HCT116 (cell line): ENCODE measurements at regions not wholly inside any gene's neighbourhood (a gene's known extent, or its start where the extent isn't known, plus 50 kb on each side); places are given as distances from the start of the nearest gene placed in this dataset.
A peak's percentile ranks its signal among the peaks of the same experiment; 100 is the strongest.

Experiments used
- ATAC-seq: fragments of 200-7000 bp; cut with Tn5 transposase; 2 replicates; pipeline ENCODE4 v1.9.1; 2020; ENCODE audit warnings: mild to moderate bottlenecking, moderate library complexity
- BruUV-seq: library from RNA; stranded (reverse); fragments of 400-500 nt; replicated peaks from 2 replicates; lab custom pipeline; 2021; lab: Mats Ljungman, UMichigan
- CTCF ChIA-PET: fragments of 300-600 bp; sonication (Branson Sonifier 250); formaldehyde crosslinking; loops from one replicate; lab custom pipeline; 2021; ENCODE audit warnings: antibody characterized with exemption; lab: Charles Lee
- POLR2A ChIA-PET: fragments of 300-600, 350-600 bp; sonication (Branson Sonifier 250); formaldehyde crosslinking; loops from one replicate; lab custom pipeline; 2021; ENCODE audit warnings: antibody characterized with exemption; lab: Charles Lee
- RAD21 ChIA-PET, 2 experiments: fragments of 300-600 bp; sonication (Branson Sonifier 250); formaldehyde crosslinking; loops; one replicate each; lab custom pipeline; 2023; ENCODE audit warnings: low total read pairs in 2 of 2; ENCODE audit not compliant: uncharacterized antibody in 2 of 2, unreplicated experiment in 2 of 2, low non-redundant PET in 1 of 2; lab: Charles Lee
- DNase-seq: peaks from one replicate; pipeline ENCODE4 v3.0.0-alpha.2; 2010; ENCODE audit warnings: low read depth, low spot score
- H2AFZ ChIP-seq: fragments of 200-600 bp; shearing (Covaris generic), sonication (generic); 2 replicates; pipeline ENCODE4 v1.6.1; 2017; ENCODE audit warnings: low read depth, mixed run types, mixed read lengths, antibody characterized with exemption, low read length; ENCODE audit not compliant: poor library complexity, severe bottlenecking
- H3K27ac ChIP-seq: 2 replicates; pipeline ENCODE4 v1.5.1; 2012; ENCODE audit warnings: low read depth, low read length
- H3K27me3 ChIP-seq: fragments of 200-600 bp; sonication (generic); 2 replicates; pipeline ENCODE4 v1.6.1; 2016; ENCODE audit warnings: mixed run types, low read length, mixed read lengths; ENCODE audit not compliant: insufficient read depth
- H3K36me3 ChIP-seq, 2 experiments: fragments of 200-500 bp in 1 of 2; fragments of 200-600 bp in 1 of 2; sonication (Bioruptor generic) in 1 of 2; sonication (generic) in 1 of 2; 2 replicates each; pipeline versions ENCODE4 v1.5.1 to v1.6.1; 2014 to 2016; ENCODE audit warnings: low read length in 2 of 2, inconsistent platforms in 1 of 2, mixed read lengths in 1 of 2, mixed run types in 1 of 2; ENCODE audit not compliant: insufficient read depth in 2 of 2, control insufficient read depth in 1 of 2
- H3K4me1 ChIP-seq, 2 experiments: fragments of 200-600 bp in 1 of 2; sonication (generic) in 1 of 2; 2 replicates each; pipeline versions ENCODE4 v1.5.1 to v1.6.1; 2012 to 2017; ENCODE audit warnings: low read length in 2 of 2, inconsistent platforms in 1 of 2, mild to moderate bottlenecking in 1 of 2, mixed read lengths in 1 of 2, mixed run types in 1 of 2, moderate library complexity in 1 of 2; ENCODE audit not compliant: insufficient read depth in 2 of 2, control insufficient read depth in 1 of 2
- H3K4me2 ChIP-seq: fragments of 200-600 bp; sonication (generic); 2 replicates; pipeline ENCODE4 v1.6.1; 2017; ENCODE audit warnings: mixed run types, low read length, mixed read lengths
- H3K4me3 ChIP-seq, 2 experiments: fragments of 200-600 bp in 1 of 2; sonication (generic) in 1 of 2; replicated peaks in 1 of 2; 2 replicates each; pipeline ENCODE4 v1.5.1; 2011 to 2016; ENCODE audit warnings: low read length in 2 of 2, control low read depth in 1 of 2, low read depth in 1 of 2, mild to moderate bottlenecking in 1 of 2, mixed read lengths in 1 of 2, mixed run types in 1 of 2
- H3K79me2 ChIP-seq: fragments of 200-600 bp; sonication (generic); 2 replicates; pipeline ENCODE4 v1.6.1; 2017; ENCODE audit warnings: mild to moderate bottlenecking, mixed run types, low read length, moderate library complexity, mixed read lengths; ENCODE audit not compliant: insufficient read depth
- H3K9ac ChIP-seq: fragments of 200-600 bp; sonication (generic); 2 replicates; pipeline ENCODE4 v1.6.1; 2016; ENCODE audit warnings: low read length, mixed read lengths
- H3K9me2 ChIP-seq: fragments of 200-600 bp; sonication (generic), shearing (Covaris generic); 2 replicates; pipeline ENCODE4 v1.6.1; 2017; ENCODE audit warnings: mixed run types, mild to moderate bottlenecking, moderate library complexity; ENCODE audit not compliant: insufficient read depth
- H3K9me3 ChIP-seq, 2 experiments: fragments of 200-500 bp in 1 of 2; fragments of 200-600 bp in 1 of 2; sonication (Bioruptor generic) in 1 of 2; sonication (generic) in 1 of 2; 2 replicates each; pipeline ENCODE4 v1.6.1; 2014 to 2017; ENCODE audit warnings: low read length in 2 of 2, mixed read lengths in 2 of 2, inconsistent platforms in 1 of 2, low read depth in 1 of 2, mild to moderate bottlenecking in 1 of 2, mixed run types in 1 of 2, moderate library complexity in 1 of 2; ENCODE audit not compliant: control insufficient read depth in 1 of 2, insufficient read depth in 1 of 2
- H4K20me1 ChIP-seq: fragments of 200-600 bp; sonication (generic), shearing (Covaris generic); 2 replicates; pipeline ENCODE4 v1.6.1; 2017; ENCODE audit warnings: mixed run types, mild to moderate bottlenecking, moderate library complexity; ENCODE audit not compliant: insufficient read depth
- CEBPB ChIP-seq: IDR thresholded peaks from 2 replicates; pipeline ENCODE4 v1.6.1; 2012; ENCODE audit warnings: low read depth
- ELF1 ChIP-seq: IDR thresholded peaks from 2 replicates; pipeline ENCODE4 v1.6.1; 2012; ENCODE audit warnings: low read depth, borderline replicate concordance
- EZH2 ChIP-seq: fragments of 200-600 bp; sonication (generic); IDR thresholded peaks from 2 replicates; pipeline ENCODE4 v1.6.1; 2017; ENCODE audit warnings: antibody characterized with exemption, mixed run types
- EZH2phosphoT487 ChIP-seq: fragments of 200-600 bp; IDR thresholded peaks from 2 replicates; pipeline ENCODE4 v1.6.1; 2018; ENCODE audit warnings: antibody characterized with exemption, borderline replicate concordance
- RAD21 ChIP-seq: IDR thresholded peaks from 2 replicates; pipeline ENCODE4 v1.6.1; 2012; ENCODE audit warnings: low read depth, mild to moderate bottlenecking
- ZFX ChIP-seq: fragments of 450-650 bp; IDR thresholded peaks from 2 replicates; pipeline ENCODE4 v1.6.1; 2017
- ZNF274 ChIP-seq: fragments of 200-500 bp; sonication (Bioruptor generic); IDR thresholded peaks from 2 replicates; pipeline ENCODE4 v1.6.1; 2014; ENCODE audit warnings: mild to moderate bottlenecking, low read depth, low read length, inconsistent platforms
- intact Hi-C: fragments of 100-400 bp; cut with micrococcal nuclease; formaldehyde crosslinking; loops from 2 replicates; pipeline ENCODE4 v1.10.0; 2022
- TF ChIP-seq, protein P1 (sequence below): IDR thresholded peaks from 2 replicates; pipeline ENCODE4 v1.6.1; 2012
- TF ChIP-seq, protein P2 (sequence below), 3 experiments: fragments of 200-600 bp in 1 of 3; sonication (generic) in 1 of 3; IDR thresholded peaks in 2 of 3; conservative IDR thresholded peaks in 1 of 3; 2 replicates each; pipeline ENCODE4 v1.5.1; 2012 to 2017; ENCODE audit warnings: low read depth in 2 of 3, low read length in 2 of 3, antibody characterized with exemption in 1 of 3, borderline replicate concordance in 1 of 3, control low read depth in 1 of 3, mild to moderate bottlenecking in 1 of 3, mixed read lengths in 1 of 3, mixed run types in 1 of 3, moderate library complexity in 1 of 3; ENCODE audit not compliant: insufficient read depth in 1 of 3

DNA sequence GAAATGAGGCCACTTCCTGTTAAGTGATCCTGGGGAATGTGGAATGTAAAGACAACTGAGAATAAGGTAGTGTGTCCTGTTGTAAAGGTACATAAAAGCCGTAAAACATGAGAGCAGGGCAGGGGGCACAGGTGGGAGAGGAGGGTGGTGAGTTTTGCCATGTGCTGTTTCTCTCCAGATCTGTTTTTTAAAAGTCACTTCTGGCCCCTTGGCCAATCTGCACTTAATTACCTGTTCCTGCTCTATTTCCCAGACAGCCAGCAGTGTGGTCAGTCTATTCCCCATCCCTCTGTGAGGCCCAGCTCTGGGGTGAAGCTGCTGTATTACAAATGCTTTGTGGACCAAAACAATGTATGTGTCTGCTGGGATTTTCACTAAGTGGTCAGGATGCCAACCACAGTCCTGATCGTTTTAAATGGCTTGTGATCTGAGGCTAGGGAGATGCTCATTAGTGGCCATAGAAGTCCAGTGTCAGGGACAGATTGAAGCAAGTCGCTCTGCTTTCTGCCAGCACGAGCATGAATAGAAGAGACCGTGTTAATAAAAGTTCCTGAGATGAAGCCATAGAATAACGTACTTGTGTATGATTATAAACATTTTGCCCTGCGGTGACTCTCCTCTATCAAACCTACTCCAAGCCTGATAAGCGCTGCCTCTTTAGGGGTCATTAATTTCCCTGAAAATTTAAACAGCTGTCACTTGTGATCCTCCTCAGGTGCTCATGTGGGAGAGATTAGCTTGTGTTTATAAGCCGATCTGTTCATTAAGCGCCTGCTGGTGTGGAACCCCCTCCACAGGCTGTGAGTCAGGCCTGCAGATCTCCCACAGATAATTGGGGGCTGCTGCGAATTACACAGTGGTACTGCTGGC is 111.8 kb upstream of the CENPW start:
- TF ChIP-seq ZFX (0 out of 2 replicates have a peak, but pooled peaks have one; percentile 11), RAD21 (no peak)
- Histone ChIP-seq H3K27me3 (no peaks in the 10 kb centered on the region), H3K9me3 (no peaks in the 10 kb centered on the region), H3K79me2 (no peaks in the 10 kb centered on the region), H4K20me1 (no peaks in the 10 kb centered on the region), H3K36me3 (no peaks in the 10 kb centered on the region), H3K4me2 (no peak overlapping the region), H3K9me2 (no peaks in the 10 kb centered on the region), H2AFZ (no peak overlapping the region), H3K27ac (no peak overlapping the region), H3K4me1 (no peaks in the 10 kb centered on the region), H3K9ac (no peak overlapping the region), H3K4me3 (no peak overlapping the region)
- intact Hi-C loops = no loop called here
- ChIA-PET CTCF (no interaction called here), RAD21 (no interaction called here), POLR2A (no interaction called here)
- DNase-seq (no peak), ATAC-seq (no peak)
- BruUV-seq = no TSS peak

GRCh38 chr6:126232671-126233070 is 107.2 kb upstream of the CENPW start:
- intact Hi-C loops = no loop called here
- H3K79me2 ChIP-seq = no peaks in the 10 kb centered on the region
- no peaks in the 10 kb centered on the region for H3K27me3 ChIP-seq
- H3K9me3 ChIP-seq = no peaks in the 10 kb centered on the region
- ATAC-seq = no peak
- no peak overlapping the region for H2AFZ ChIP-seq
- DNase-seq = no peak
- H3K36me3 ChIP-seq = no peaks in the 10 kb centered on the region
- no peak overlapping the region for H3K4me3 ChIP-seq
- POLR2A ChIA-PET = no interaction called here
- RAD21 ChIA-PET = no interaction called here
- H3K9ac ChIP-seq = no peak overlapping the region
- TF ChIP-seq EZH2phosphoT487 (no peak), CEBPB (no peak), ELF1 (no peak), ZNF274 (no peak), EZH2 (no peak)
- TF ChIP-seq, protein P1, sequence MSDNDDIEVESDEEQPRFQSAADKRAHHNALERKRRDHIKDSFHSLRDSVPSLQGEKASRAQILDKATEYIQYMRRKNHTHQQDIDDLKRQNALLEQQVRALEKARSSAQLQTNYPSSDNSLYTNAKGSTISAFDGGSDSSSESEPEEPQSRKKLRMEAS = no peak
- TF ChIP-seq, protein P2, sequence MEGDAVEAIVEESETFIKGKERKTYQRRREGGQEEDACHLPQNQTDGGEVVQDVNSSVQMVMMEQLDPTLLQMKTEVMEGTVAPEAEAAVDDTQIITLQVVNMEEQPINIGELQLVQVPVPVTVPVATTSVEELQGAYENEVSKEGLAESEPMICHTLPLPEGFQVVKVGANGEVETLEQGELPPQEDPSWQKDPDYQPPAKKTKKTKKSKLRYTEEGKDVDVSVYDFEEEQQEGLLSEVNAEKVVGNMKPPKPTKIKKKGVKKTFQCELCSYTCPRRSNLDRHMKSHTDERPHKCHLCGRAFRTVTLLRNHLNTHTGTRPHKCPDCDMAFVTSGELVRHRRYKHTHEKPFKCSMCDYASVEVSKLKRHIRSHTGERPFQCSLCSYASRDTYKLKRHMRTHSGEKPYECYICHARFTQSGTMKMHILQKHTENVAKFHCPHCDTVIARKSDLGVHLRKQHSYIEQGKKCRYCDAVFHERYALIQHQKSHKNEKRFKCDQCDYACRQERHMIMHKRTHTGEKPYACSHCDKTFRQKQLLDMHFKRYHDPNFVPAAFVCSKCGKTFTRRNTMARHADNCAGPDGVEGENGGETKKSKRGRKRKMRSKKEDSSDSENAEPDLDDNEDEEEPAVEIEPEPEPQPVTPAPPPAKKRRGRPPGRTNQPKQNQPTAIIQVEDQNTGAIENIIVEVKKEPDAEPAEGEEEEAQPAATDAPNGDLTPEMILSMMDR (IDR thresholded peaks at IDR 0.05 in 2 of 3, conservative IDR thresholded peaks at IDR 0.05 in 1 of 3; ENCODE audit: borderline replicate concordance in 1 of 3, insufficient read depth in 1 of 3, low read depth in 2 of 3, low read length in 2 of 3) = no peak
- H4K20me1 ChIP-seq = no peaks in the 10 kb centered on the region
- H3K27ac ChIP-seq = no peak overlapping the region
- no peaks in the 10 kb centered on the region for H3K9me2 ChIP-seq
- CTCF ChIA-PET = no interaction called here
- H3K4me2 ChIP-seq = no peak overlapping the region
- no peaks in the 10 kb centered on the region for H3K4me1 ChIP-seq
- no TSS peak for BruUV-seq
